CD4-positive, alpha-beta T cell (primary cell): ENCODE measurements at regions not wholly inside any gene's neighbourhood (a gene's known extent, or its start where the extent isn't known, plus 50 kb on each side); places are given as distances from the start of the nearest gene placed in this dataset.

Experiments used
- ATAC-seq: fragments of 200-7000 bp; cut with Tn5 transposase; one replicate; pipeline ENCODE4 v1.10.0; 2022; ENCODE audit warnings: mild to moderate bottlenecking; ENCODE audit not compliant: poor library complexity
- CTCF ChIA-PET: fragments of 350-600 bp; sonication (Branson Sonifier 250); formaldehyde crosslinking; loops from one replicate; lab custom pipeline; 2021; ENCODE audit warnings: antibody characterized with exemption, inconsistent platforms; lab: Charles Lee
- POLR2A ChIA-PET: fragments of 350-600 bp; sonication (Branson Sonifier 250); formaldehyde crosslinking; loops from one replicate; lab custom pipeline; 2021; ENCODE audit warnings: antibody characterized with exemption, inconsistent platforms; lab: Charles Lee
- DNase-seq, 14 experiments: peaks; one replicate each; pipeline ENCODE4 v3.0.0-alpha.2; 2013 to 2020; ENCODE audit warnings: mixed read lengths in 2 of 14
- H3K27ac ChIP-seq, 2 donors: one replicate each; pipeline versions ENCODE4 v1.5.1 to v1.7.0; 2013; ENCODE audit warnings: low read length in 2 of 2, low read depth in 1 of 2, mild to moderate bottlenecking in 1 of 2
- H3K27me3 ChIP-seq, 2 experiments: 1 replicate in 1 of 2; 2 replicates in 1 of 2; pipeline versions ENCODE4 v1.6.1 to v1.7.0; 2013; ENCODE audit warnings: low read length in 2 of 2, control low read depth in 1 of 2, mild to moderate bottlenecking in 1 of 2, moderate library complexity in 1 of 2; ENCODE audit not compliant: insufficient read depth in 2 of 2, control insufficient read depth in 1 of 2
- H3K36me3 ChIP-seq: one replicate; pipeline ENCODE4 v1.6.1; 2013; ENCODE audit warnings: low read length, control low read depth; ENCODE audit not compliant: insufficient read depth
- H3K4me1 ChIP-seq: one replicate; pipeline ENCODE4 v1.6.1; 2013; ENCODE audit warnings: low read length, control low read depth; ENCODE audit not compliant: insufficient read depth
- H3K4me3 ChIP-seq: one replicate; pipeline ENCODE4 v1.5.1; 2013; ENCODE audit warnings: mild to moderate bottlenecking, low read length, moderate library complexity
- H3K9me3 ChIP-seq, 2 experiments: 1 replicate in 1 of 2; 2 replicates in 1 of 2; pipeline versions ENCODE4 v1.6.1 to v1.7.0; 2013; ENCODE audit warnings: low read length in 2 of 2, mild to moderate bottlenecking in 2 of 2, control low read depth in 1 of 2, moderate library complexity in 1 of 2; ENCODE audit not compliant: control insufficient read depth in 1 of 2, insufficient read depth in 1 of 2
- H3K27ac Mint-ChIP-seq: one replicate; pipeline ENCODE4 v1.8.0; 2020; ENCODE audit warnings: mixed read lengths
- H3K27me3 Mint-ChIP-seq: one replicate; pipeline ENCODE4 v1.8.0; 2021; ENCODE audit warnings: mixed read lengths
- H3K36me3 Mint-ChIP-seq: one replicate; pipeline ENCODE4 v1.8.0; 2021; ENCODE audit warnings: low read depth, mixed read lengths
- H3K4me1 Mint-ChIP-seq: one replicate; pipeline ENCODE4 v1.8.0; 2021; ENCODE audit warnings: low read depth, mixed read lengths
- H3K4me3 Mint-ChIP-seq: one replicate; pipeline ENCODE4 v1.8.0; 2020; ENCODE audit warnings: mild to moderate bottlenecking, mixed read lengths
- H3K9me3 Mint-ChIP-seq: one replicate; pipeline ENCODE4 v1.8.0; 2020; ENCODE audit warnings: mixed read lengths
- CTCF ChIP-seq: fragments of 200-600 bp; IDR thresholded peaks from one replicate; pipeline ENCODE4 v1.8.0; 2022; ENCODE audit warnings: antibody characterized with exemption, mild to moderate bottlenecking
- intact Hi-C, 2 experiments: fragments of 100-400 bp; cut with DNase I in 1 of 2; cut with micrococcal nuclease in 1 of 2; formaldehyde crosslinking; loops; one replicate each; pipeline versions ENCODE4 v1.15.1 to v1.9.0; 2023 to 2025; cut with DNase I, micrococcal nuclease

- Histone ChIP-seq H3K27ac (no peak overlapping the region), H3K36me3 (no peaks in the 10 kb centered on the region), H3K9me3 (no peaks in the 10 kb centered on the region), H3K4me3 (no peak overlapping the region), H3K27me3 (no peaks in the 10 kb centered on the region), H3K4me1 (peaks cover 13% of the 10 kb centered on the region)
- H3K36me3 Mint-ChIP-seq, result no peaks in the 10 kb centered on the region
- DNase-seq (no peak), ATAC-seq (no peak)
- H3K9me3 Mint-ChIP-seq, result no peaks in the 10 kb centered on the region
- CTCF ChIA-PET, result no interaction called here
- peaks cover 36% of the 10 kb centered on the region for H3K4me1 Mint-ChIP-seq
- intact Hi-C loops, result loop anchor here in 1 of 2 experiments (5.0 kb wide), 1 partner anchor 107 kb away; no protein-coding TSS in a partner anchor
- POLR2A ChIA-PET, result no interaction called here
- no peaks in the 10 kb centered on the region for H3K27me3 Mint-ChIP-seq
- no peak for TF ChIP-seq CTCF
- no peak overlapping the region for H3K4me3 Mint-ChIP-seq
- no peak overlapping the region for H3K27ac Mint-ChIP-seq
Measured at GRCh38 chr18:54710074-54710899, 118.0 kb upstream of the RAB27B start.

- ChIA-PET POLR2A (no interaction called here), CTCF (no interaction called here)
- Histone ChIP-seq H3K9me3 (no peaks in the 10 kb centered on the region), H3K27me3 (no peaks in the 10 kb centered on the region), H3K36me3 (no peaks in the 10 kb centered on the region), H3K27ac (no peak overlapping the region), H3K4me1 (peaks cover 13% of the 10 kb centered on the region), H3K4me3 (no peak overlapping the region)
- intact Hi-C loops, result loop anchor here in 1 of 2 experiments (5.0 kb wide), 1 partner anchor 106 kb away; no protein-coding TSS in a partner anchor
- H3K4me3 Mint-ChIP-seq, result no peak overlapping the region
- ATAC-seq, result no peak
- H3K9me3 Mint-ChIP-seq, result no peaks in the 10 kb centered on the region
- no peaks in the 10 kb centered on the region for H3K27me3 Mint-ChIP-seq
- H3K36me3 Mint-ChIP-seq, result no peaks in the 10 kb centered on the region
- H3K27ac Mint-ChIP-seq, result no peak overlapping the region
- no peak for DNase-seq
- peaks cover 36% of the 10 kb centered on the region for H3K4me1 Mint-ChIP-seq
- no peak for TF ChIP-seq CTCF
Measured at GRCh38 chr18:54710900-54711281, 117.4 kb upstream of the RAB27B start.

- Histone ChIP-seq H3K4me1 (peaks cover 13% of the 10 kb centered on the region), H3K9me3 (no peaks in the 10 kb centered on the region), H3K27me3 (no peaks in the 10 kb centered on the region), H3K4me3 (no peak overlapping the region), H3K36me3 (no peaks in the 10 kb centered on the region), H3K27ac (no peak overlapping the region)
- intact Hi-C loops, result loop anchor here in 1 of 2 experiments (5.0 kb wide), 1 partner anchor 105 kb away; no protein-coding TSS in a partner anchor
- H3K4me1 Mint-ChIP-seq, result peaks cover 44% of the 10 kb centered on the region
- no peak for TF ChIP-seq CTCF
- no peaks in the 10 kb centered on the region for H3K9me3 Mint-ChIP-seq
- ChIA-PET POLR2A (no interaction called here), CTCF (no interaction called here)
- ATAC-seq (no peak), DNase-seq (no peak)
- H3K27ac Mint-ChIP-seq, result no peak overlapping the region
- H3K27me3 Mint-ChIP-seq, result no peaks in the 10 kb centered on the region
- no peaks in the 10 kb centered on the region for H3K36me3 Mint-ChIP-seq
- no peak overlapping the region for H3K4me3 Mint-ChIP-seq
Measured at GRCh38 chr18:54712306-54712705, 116.0 kb upstream of the RAB27B start.
